OCI-M2 (cell line): ENCODE measurements at regions not wholly inside any gene's neighbourhood (a gene's known extent, or its start where the extent isn't known, plus 50 kb on each side); places are given as distances from the start of the nearest gene placed in this dataset.
"Not testable (repeated sequence)": the region's sequence is repeated elsewhere in the genome, so short reads cannot be mapped to it uniquely, and the experiment has no call there.

Experiments
- DNase-seq: peaks from one replicate; lab custom pipeline; 2025; ENCODE audit not compliant: unreplicated experiment; lab: John Stamatoyannopoulos, UW

- no peak for DNase-seq
Measured at GRCh38 chr14:101616202-101616601, 54.9 kb downstream of the DIO3 start.

GRCh38 chr14:101619484-101619883 is 58.2 kb downstream of the DIO3 start:
- no peak for DNase-seq

GRCh38 chr14:101620031-101620788 is 58.9 kb downstream of the DIO3 start:
- DNase-seq: no peak

- no peak for DNase-seq
Measured at GRCh38 chr14:101620821-101621785, 59.8 kb downstream of the DIO3 start.

GRCh38 chr14:101622251-101623076 is 61.2 kb downstream of the DIO3 start:
- DNase-seq: no peak

GRCh38 chr14:101623077-101623372 is 61.7 kb downstream of the DIO3 start:
- DNase-seq: no peak

- DNase-seq: no peak
Measured at GRCh38 chr14:101623685-101624444, 62.6 kb downstream of the DIO3 start.

GRCh38 chr14:101624536-101624935 is 63.2 kb downstream of the DIO3 start:
- DNase-seq: no peak

GRCh38 chr14:101625336-101626097 is 64.2 kb downstream of the DIO3 start:
- DNase-seq: no peak

- DNase-seq: no peak
Measured at GRCh38 chr14:101626331-101626730, 65.0 kb downstream of the DIO3 start.

GRCh38 chr14:101627915-101628262 is 66.6 kb downstream of the DIO3 start:
- DNase-seq: no peak

GRCh38 chr14:101628471-101628966 is 67.2 kb downstream of the DIO3 start:
- DNase-seq: no peak

GRCh38 chr14:101628975-101629374 is 67.7 kb downstream of the DIO3 start:
- DNase-seq: no peak

GRCh38 chr14:101630056-101630965 is 69.0 kb downstream of the DIO3 start:
- no peak for DNase-seq

GRCh38 chr14:101631199-101631598 is 69.9 kb downstream of the DIO3 start:
- DNase-seq: no peak

GRCh38 chr14:101631970-101632369 is 70.7 kb downstream of the DIO3 start:
- not testable (repeated sequence) for DNase-seq

GRCh38 chr14:101632520-101632919 is 71.2 kb downstream of the DIO3 start:
- no peak for DNase-seq

- DNase-seq: no peak
Measured at GRCh38 chr14:101633276-101633675, 72.0 kb downstream of the DIO3 start.
